Eye (tissue), 1 donor: ENCODE measurements at regions not wholly inside any gene's neighbourhood (a gene's known extent, or its start where the extent isn't known, plus 50 kb on each side); places are given as distances from the start of the nearest gene placed in this dataset.

Source experiments
- DNase-seq: peaks from one replicate; pipeline ENCODE4 v3.0.0-alpha.2; 2015

- no peak for DNase-seq
Observed at GRCh38 chr4:174438711-174439110, 83.6 kb downstream of the HPGD start.

- DNase-seq, result no peak
Observed at GRCh38 chr4:174437749-174438148, 84.5 kb downstream of the HPGD start.

GRCh38 chr4:174437324-174437723 lies 85.0 kb downstream of the HPGD start:
- no peak for DNase-seq

GRCh38 chr4:174436377-174436776 lies 85.9 kb downstream of the HPGD start:
- DNase-seq, result no peak

- DNase-seq, result no peak
Observed at GRCh38 chr4:174435974-174436373, 86.3 kb downstream of the HPGD start.

GRCh38 chr4:174434455-174434854 lies 87.8 kb downstream of the HPGD start:
- no peak for DNase-seq

- DNase-seq, result no peak
Observed at GRCh38 chr4:174430576-174430975, 91.7 kb downstream of the HPGD start.

GRCh38 chr4:174429701-174430410 lies 92.4 kb downstream of the HPGD start:
- DNase-seq, result no peak

GRCh38 chr4:174427571-174428140 lies 94.6 kb downstream of the HPGD start:
- no peak for DNase-seq

- DNase-seq, result no peak
Observed at GRCh38 chr4:174425669-174426068, 96.6 kb downstream of the HPGD start.

GRCh38 chr4:174423257-174423944 lies 98.9 kb downstream of the HPGD start:
- peak; percentile 61 for DNase-seq

- DNase-seq, result no peak
Observed at GRCh38 chr4:174422893-174423256, 99.4 kb downstream of the HPGD start.

- DNase-seq, result no peak
Observed at GRCh38 chr4:174420316-174420715, 102.0 kb downstream of the HPGD start.

- DNase-seq, result no peak
Observed at GRCh38 chr4:174418640-174419212, 103.6 kb downstream of the HPGD start.

- no peak for DNase-seq
Observed at GRCh38 chr4:174408841-174409552, 113.3 kb downstream of the HPGD start.

GRCh38 chr4:174406383-174406782 lies 115.9 kb downstream of the HPGD start:
- DNase-seq, result no peak

- no peak for DNase-seq
Observed at GRCh38 chr4:174405923-174406322, 116.4 kb downstream of the HPGD start.

GRCh38 chr4:174404677-174405076 lies 117.6 kb downstream of the HPGD start:
- no peak for DNase-seq

- no peak for DNase-seq
Observed at GRCh38 chr4:174403177-174403543, 119.1 kb downstream of the HPGD start.

- DNase-seq, result peak; percentile 4
Observed at GRCh38 chr4:174402470-174403176, 118.9 kb downstream of the CEP44 start.

GRCh38 chr4:174401471-174402130 lies 117.9 kb downstream of the CEP44 start:
- peak; percentile 8 for DNase-seq
